ENCODE measurements at regions not wholly inside any gene's neighbourhood (a gene's known extent, or its start where the extent isn't known, plus 50 kb on each side); places are given as distances from the start of the nearest gene placed in this dataset.
"Not testable (repeated sequence)": the region's sequence is repeated elsewhere in the genome, so short reads cannot be mapped to it uniquely, and the experiment has no call there.

- ATAC-seq: no peak
- no peak for DNase-seq (ENCODE audit: low spot score)
These were observed 1006.5 kb upstream of the TYRP1 start for GRCh38 chr9:11686733-11687132.

GRCh38 chr9:11697126-11697525, 996.1 kb upstream of the TYRP1 start:
- ATAC-seq (no peak), DNase-seq (ENCODE audit: low spot score) (no peak)

GRCh38 chr9:11701706-11702105, 991.5 kb upstream of the TYRP1 start:
- no peak for ATAC-seq
- no peak for DNase-seq (ENCODE audit: low spot score)

GRCh38 chr9:11702548-11702947, 990.6 kb upstream of the TYRP1 start:
- ATAC-seq (no peak), DNase-seq (ENCODE audit: low spot score) (no peak)

- DNase-seq (ENCODE audit: low spot score); ATAC-seq: not testable (repeated sequence)
These were observed 989.0 kb upstream of the TYRP1 start for GRCh38 chr9:11704198-11704597.

GRCh38 chr9:11708899-11709298, 984.3 kb upstream of the TYRP1 start:
- no peak for DNase-seq (ENCODE audit: low spot score)
- ATAC-seq: no peak

- ATAC-seq (no peak), DNase-seq (ENCODE audit: low spot score) (no peak)
These were observed 983.6 kb upstream of the TYRP1 start for GRCh38 chr9:11709567-11709966.

- DNase-seq (ENCODE audit: low spot score): no peak
- ATAC-seq: no peak
These were observed 980.1 kb upstream of the TYRP1 start for GRCh38 chr9:11713077-11713476.

GRCh38 chr9:11722957-11723356, 970.2 kb upstream of the TYRP1 start:
- ATAC-seq: no peak
- no peak for DNase-seq (ENCODE audit: low spot score)

- ATAC-seq: no peak
- no peak for DNase-seq (ENCODE audit: low spot score)
These were observed 966.5 kb upstream of the TYRP1 start for GRCh38 chr9:11726659-11727058.

- ATAC-seq (no peak), DNase-seq (ENCODE audit: low spot score) (no peak)
These were observed 957.8 kb upstream of the TYRP1 start for GRCh38 chr9:11735391-11735790.

- no peak for ATAC-seq
- DNase-seq (ENCODE audit: low spot score): no peak
These were observed 950.7 kb upstream of the TYRP1 start for GRCh38 chr9:11742471-11742870.

GRCh38 chr9:11743356-11743755, 949.8 kb upstream of the TYRP1 start:
- no peak for DNase-seq (ENCODE audit: low spot score)
- no peak for ATAC-seq

- no peak for ATAC-seq
- DNase-seq (ENCODE audit: low spot score): no peak
These were observed 943.8 kb upstream of the TYRP1 start for GRCh38 chr9:11749396-11749795.

- no peak for ATAC-seq
- no peak for DNase-seq (ENCODE audit: low spot score)
These were observed 937.2 kb upstream of the TYRP1 start for GRCh38 chr9:11755951-11756350.

GRCh38 chr9:11757408-11757807, 935.8 kb upstream of the TYRP1 start:
- no peak for DNase-seq (ENCODE audit: low spot score)
- no peak for ATAC-seq

GRCh38 chr9:11758016-11758415, 935.2 kb upstream of the TYRP1 start:
- no peak for DNase-seq (ENCODE audit: low spot score)
- ATAC-seq: no peak

- ATAC-seq (no peak), DNase-seq (ENCODE audit: low spot score) (no peak)
These were observed 913.2 kb upstream of the TYRP1 start for GRCh38 chr9:11779971-11780370.

- DNase-seq (ENCODE audit: low spot score): no peak
- no peak for ATAC-seq
These were observed 900.3 kb upstream of the TYRP1 start for GRCh38 chr9:11792870-11793269.

- DNase-seq (ENCODE audit: low spot score): no peak
- ATAC-seq: no peak
These were observed 898.2 kb upstream of the TYRP1 start for GRCh38 chr9:11794984-11795383.

GRCh38 chr9:11805969-11806368, 887.2 kb upstream of the TYRP1 start:
- DNase-seq (ENCODE audit: low spot score) (no peak), ATAC-seq (no peak)

- ATAC-seq (no peak), DNase-seq (ENCODE audit: low spot score) (no peak)
These were observed 871.7 kb upstream of the TYRP1 start for GRCh38 chr9:11821306-11821975.

GRCh38 chr9:11828201-11828600, 865.0 kb upstream of the TYRP1 start:
- ATAC-seq (no peak), DNase-seq (ENCODE audit: low spot score) (no peak)

Data from left lobe of liver (tissue), 2 donors.